Activated CD4-positive, alpha-beta T cell treated with anti-CD3 and anti-CD28 coated beads for 24 hours (primary cell): ENCODE measurements at regions not wholly inside any gene's neighbourhood (a gene's known extent, or its start where the extent isn't known, plus 50 kb on each side); places are given as distances from the start of the nearest gene placed in this dataset.
"Not testable (repeated sequence)": the region's sequence is repeated elsewhere in the genome, so short reads cannot be mapped to it uniquely, and the experiment has no call there.

Experiments used
- DNase-seq, 2 donors: peaks; one replicate each; pipeline ENCODE4 v3.0.0-alpha.2; 2020; ENCODE audit warnings: low read depth in 2 of 2

DNA sequence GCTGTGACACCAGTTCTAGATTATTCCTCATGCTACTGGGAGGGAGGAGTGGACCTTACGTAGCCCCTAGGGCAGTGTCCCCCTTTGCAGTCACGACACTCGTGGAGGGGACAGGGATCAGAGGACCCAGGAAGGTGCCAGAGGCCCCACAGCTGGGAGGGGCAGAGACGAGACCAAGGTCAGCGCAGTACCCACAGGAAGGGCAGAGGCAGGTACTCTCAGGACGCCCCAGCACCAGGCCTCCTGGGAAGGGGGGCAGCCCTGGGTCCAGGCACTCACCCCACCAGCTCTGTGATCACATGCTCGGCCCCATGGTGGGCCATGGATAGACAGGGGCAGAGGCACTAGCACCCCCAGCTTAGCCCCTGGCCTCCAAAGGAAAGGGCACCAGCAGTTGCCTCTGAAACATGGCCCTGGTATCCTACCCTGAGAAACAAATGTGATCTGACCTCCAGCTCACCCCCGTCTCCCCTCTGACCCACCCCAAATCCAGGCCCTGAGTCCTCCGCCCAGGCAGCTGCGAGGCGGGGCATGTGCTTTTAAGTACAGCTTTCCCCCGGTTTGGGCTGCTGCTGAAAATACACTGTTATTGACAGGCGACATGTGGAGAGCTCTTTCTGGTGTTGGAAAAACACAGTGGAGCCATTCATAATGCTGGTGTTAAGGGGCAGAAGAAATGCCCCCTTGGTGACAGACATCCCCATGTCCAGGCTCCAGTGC lies 361.9 kb downstream of the C16orf95 start:
- DNase-seq, result no peak

DNA sequence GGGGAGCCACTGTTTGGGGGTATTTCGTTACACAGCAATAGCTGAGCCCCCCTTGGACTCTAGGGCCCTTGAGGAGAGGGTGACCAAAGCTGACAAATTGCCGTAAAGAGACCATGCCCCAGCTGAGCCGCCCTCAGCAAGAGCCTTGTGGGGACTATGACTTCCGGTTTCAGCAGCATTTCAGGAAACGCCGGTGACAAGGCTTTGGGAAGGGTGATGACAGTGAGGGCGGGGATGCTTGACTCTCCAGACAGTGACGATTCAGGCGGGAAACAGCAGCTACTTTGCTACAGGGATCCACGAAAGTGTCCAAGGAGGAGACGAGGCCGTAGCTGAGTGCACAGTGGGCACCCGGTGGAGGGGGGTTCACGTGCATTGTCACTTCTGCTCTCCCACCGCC lies 360.8 kb downstream of the C16orf95 start:
- peak in 1 of 2 donors; percentile 1 for DNase-seq

DNA sequence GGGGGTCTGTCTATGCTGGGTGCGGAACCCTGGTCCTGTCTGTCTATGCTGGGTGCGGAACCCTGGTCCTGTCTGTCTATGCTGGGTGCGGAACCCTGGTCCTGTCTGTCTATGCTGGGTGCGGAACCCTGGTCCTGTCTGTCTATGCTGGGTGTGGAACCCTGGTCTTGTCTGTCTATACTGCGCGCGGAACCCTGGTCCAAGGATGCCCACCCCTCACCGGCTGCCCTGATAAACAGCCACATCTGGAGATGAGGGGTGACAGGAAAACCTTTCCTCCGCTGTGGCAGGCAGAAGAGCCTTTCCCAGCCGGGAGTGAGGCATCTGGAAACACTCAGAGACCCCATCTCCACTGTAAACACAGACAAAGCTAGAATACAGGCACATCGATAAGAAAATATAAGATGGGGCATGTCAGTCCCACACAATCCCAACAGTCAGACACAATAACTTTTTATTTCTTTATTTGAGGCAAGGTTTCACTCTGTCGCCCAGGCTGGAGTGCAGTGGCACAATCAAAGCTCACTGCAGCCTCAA lies 359.5 kb downstream of the C16orf95 start:
- not testable (repeated sequence) for DNase-seq

DNA sequence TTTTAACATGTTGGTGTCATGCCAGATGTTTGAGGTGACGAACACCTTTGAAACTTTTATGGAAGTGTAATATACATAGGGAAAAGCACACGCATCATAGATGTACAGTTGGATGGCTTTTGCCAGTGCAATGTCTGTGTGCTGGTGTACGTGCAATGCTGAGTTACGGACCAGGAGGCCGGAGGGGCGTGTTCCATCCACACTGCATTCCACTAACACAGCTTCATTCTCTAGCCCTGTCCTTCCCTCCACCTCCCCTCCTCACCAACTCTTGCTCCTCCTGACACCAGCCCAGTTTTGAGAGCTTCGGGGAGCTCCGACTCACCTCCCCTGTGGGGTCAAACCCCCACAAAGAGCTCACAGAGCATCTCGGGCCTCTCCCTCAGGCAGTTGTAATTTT lies 358.8 kb downstream of the C16orf95 start:
- no peak for DNase-seq

DNA sequence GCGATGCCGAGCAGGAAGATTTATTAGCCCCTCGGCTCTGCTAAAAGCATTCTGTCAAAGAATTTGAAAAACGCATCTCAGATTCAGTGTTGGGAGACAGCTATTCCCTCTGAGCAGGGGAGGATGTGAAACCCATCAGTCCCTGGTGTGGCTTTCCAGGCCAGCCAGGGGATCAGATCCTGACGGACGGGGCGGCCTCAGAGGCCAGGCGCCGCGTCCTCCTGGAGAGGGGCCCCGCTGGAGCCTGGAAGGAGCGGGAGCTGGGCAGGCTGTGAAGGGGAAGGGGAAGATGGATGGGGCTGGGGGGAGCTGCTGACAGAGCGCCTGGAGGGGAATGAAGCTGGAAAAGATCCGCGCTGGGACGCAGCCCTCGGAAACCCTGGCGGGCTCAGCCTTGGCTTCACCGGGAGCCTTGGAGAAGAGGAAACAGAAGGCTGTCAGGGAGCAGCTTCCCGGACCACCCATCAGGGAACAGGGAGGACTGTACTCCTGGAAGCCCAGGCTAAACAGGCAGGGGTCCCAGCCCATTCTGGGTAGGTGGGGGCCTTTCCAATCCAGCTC lies 358.0 kb downstream of the C16orf95 start:
- no peak for DNase-seq

DNA sequence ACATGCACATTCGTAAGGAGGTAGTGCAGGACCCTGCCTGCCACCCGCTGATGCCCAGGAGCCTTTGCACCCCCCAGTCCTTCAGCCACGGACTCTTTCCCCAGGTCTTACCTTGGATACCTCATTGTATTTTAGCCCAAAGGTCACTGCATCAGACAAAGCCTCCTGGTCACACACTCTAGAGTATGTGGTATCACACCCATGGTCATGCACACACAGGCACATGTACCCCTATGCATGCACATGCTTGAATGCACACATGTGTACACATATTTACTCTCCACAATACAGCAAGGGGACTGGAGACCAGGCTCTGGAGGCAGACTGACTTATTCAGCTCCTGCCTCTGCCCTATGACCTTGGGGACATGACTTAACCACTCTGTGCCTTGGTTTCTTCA lies 357.5 kb downstream of the C16orf95 start:
- DNase-seq, result no peak

DNA sequence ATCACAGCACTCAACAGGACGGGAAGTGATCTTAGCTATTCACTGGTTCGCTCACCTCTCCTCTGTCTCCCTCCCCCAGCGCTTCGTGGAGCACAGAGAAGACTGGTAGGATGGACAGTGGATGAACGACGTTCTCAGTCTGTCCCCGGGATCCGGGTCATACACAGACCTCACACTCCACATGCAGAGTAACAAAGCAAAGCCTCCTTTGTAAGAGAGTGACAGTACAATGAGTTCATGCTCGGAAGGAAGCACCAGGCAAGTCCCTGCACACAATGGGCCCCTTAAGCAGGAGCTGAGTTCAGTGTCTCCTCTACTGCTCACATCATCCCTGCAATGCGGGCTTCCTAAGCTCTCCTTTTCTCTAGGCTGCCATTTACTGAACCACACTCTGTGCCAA lies 356.9 kb downstream of the C16orf95 start:
- no peak for DNase-seq

DNA sequence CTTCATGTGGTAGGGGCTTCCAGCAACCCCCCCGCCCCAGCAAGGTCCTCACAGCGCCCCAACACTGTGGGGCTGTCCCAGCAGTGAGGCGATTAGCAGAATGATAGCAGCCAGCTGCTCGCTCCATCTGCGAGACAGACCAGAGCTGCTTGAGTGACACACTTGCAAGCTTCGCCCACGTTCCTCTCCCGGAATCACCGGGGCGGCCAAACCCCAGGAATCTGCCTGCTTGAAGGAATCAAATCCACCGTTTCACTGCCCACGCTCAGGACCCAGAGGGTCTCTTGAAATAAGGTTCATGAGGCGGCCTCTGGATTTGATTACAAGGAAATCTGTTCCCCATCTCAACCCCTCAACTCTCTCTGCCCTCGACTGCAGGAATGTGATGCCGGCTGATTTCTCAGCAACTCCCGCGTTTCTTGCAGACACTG lies 356.0 kb downstream of the C16orf95 start:
- DNase-seq, result no peak

DNA sequence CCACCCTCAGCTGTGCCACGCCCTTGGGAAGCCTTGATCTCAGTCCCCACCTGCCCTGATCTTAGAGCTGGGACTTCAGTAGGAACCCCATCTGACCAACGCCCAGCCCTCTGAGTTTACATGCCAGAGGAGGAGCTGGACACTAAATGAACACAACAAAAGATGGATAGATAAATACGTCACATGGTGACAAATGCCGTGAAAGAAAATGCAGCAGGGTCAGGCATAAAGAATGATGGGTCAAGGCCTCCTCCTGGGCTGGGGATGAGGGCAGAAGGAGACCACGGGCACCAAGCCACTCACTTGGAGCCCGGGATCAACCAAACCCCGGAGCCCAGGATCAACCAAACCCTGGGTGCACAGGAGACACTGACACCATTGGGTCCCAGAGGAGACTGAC lies 354.9 kb downstream of the C16orf95 start:
- DNase-seq, result no peak

DNA sequence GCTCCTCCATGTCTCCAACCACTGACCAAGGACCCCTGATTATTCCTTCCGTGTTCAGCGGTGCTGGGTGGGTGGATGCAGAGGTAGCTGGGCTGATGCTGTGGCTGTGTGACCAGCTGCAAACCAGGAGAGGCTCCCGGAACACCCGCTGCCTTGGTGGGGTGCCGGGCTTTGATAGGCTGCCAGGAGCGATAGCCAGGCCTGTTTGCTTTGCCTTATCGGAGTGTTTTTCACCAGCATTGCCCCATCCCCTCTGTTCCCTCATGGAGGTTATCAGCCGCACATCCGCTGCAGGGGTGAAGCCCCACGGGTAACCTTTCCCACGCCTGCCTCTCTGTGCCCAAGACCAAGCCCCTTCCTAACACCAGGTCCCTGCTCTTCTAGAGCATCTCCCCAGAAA lies 354.3 kb downstream of the C16orf95 start:
- no peak for DNase-seq

DNA sequence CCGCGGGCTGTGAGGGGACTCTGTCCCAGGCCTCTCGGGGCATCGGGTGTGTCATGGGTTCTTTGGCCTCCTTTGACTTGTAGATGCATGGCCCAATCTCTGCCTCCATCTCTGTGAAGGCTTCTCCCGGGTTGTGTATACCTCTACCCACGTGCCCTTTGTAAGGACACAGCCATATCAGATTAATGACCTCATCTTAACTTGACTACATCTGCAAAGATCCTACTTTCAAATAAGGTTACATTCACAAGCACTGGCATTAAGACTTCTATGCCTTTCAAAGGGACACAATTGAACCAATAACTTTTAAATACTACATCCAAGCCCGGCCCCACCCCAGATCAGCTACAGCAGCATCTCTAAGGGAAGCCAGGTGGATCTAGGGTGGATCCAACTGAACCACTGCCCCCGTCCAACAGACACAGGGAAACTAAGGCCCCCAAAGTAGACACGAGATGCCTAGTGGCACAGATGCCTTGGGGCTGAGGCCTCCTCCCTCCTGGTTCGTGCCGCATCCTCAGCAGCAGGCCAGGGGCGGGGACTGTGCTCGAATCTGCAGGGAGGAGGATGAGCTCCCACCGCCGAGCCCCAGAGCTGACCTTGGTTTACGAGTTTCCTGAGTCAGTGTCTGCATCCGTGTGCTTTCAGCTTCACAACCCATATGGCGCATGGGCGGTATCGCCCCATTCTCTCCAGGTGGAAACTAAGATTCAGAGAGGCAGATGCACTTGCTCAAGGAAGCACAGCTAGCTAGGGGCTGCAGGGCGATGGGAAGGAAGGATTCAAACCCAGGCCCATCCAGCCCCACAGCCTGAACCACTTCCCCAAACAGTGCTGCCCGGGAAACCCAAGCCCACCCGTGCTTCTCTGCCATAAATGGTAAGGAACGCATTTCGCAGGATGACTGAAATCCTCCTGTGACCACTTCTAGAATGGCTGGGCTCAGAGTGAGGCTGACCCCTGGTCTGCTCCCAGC lies 353.3 kb downstream of the C16orf95 start:
- DNase-seq, result no peak

DNA sequence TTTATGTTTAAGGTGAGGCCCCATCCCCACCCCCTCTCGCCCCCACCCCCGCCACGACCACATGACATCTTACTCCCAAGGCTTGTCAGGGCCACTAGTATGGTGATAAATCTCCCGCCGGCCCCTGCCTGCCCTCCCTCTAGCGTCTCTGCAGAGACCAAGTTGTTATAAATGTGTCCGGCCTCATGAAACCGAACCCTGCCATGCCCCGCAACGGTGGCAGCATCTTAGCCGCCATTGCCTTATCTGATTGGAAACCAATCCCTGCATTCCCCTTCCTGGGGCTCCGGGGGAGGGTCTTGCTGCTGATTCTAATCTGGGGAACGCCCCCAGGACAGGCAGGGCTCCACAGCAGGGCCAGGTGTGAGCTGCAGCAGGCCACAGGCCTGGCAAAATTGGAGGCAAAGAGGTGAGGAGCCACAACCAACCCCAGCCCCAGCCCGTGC lies 352.4 kb downstream of the C16orf95 start:
- DNase-seq, result no peak

DNA sequence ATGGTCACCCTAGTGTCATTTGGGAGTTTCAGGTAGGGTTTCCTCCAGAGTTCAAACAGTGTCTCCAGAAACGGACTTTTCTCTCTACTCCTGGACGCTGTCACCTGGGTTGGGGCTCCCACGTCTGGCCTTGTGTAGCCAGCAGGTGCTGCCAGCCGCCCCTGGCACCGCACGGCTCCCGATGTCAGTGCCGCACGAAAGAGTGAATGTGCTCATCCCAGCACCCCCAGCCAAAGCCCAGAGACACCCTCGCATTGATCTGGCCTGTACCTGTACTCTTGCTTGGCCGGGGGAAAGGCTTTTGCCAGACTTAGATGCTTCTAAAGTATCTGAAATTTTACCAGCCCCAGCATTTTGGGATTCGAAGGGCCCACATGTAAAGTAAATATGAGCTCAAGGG lies 351.9 kb downstream of the C16orf95 start:
- DNase-seq, result no peak

DNA sequence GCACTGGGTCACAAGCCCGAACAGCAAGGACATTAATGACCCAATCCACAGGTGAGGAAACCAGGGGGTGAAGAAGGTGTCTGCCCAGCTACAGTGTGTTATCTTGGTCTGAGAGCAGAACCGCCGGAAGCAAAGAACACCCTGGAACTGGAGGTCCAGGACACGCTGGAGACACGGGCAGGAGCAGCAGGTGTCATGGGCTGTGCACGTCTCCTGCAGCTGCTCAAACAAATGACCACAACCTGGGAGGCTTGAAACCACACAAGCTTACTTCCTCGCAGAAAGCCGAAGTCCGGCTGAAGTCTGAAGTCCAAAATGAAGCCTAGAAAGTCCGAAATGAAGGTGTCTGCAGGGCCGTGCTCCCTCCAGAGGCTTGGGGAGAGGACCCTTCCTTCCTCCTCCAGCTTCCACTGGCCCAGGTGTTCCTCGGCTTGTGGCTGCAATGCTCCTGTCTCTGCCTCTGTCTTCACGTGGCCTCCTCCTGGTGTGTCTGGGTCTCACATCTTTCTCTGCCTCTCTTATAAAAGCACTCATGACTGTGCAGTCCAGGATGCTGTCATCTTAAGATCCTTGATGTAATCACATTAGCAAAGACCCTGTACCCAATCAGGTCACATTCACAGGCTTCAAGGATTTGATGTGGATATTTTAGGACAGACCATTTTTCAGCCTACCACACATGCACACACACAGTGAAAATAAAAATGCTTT lies 351.2 kb downstream of the C16orf95 start:
- no peak for DNase-seq

DNA sequence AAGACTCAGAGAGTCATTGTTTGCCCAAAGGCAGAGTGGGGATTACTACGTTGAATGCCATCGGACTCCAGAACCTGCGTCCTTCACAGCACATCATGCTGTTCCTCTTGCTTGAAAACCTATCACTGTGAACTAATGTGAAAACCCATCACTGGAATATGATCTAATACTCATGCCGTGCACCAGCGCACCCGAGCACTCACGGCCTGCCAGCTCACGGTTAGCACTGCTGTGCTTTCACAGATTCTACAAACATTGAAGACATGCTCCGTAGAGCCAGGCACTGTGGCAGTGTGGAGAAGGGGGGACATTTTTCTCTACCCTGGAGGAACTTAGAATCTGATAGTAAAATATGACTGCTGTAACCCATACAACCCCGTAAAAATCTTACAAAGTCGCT lies 350.4 kb downstream of the C16orf95 start:
- DNase-seq, result no peak

DNA sequence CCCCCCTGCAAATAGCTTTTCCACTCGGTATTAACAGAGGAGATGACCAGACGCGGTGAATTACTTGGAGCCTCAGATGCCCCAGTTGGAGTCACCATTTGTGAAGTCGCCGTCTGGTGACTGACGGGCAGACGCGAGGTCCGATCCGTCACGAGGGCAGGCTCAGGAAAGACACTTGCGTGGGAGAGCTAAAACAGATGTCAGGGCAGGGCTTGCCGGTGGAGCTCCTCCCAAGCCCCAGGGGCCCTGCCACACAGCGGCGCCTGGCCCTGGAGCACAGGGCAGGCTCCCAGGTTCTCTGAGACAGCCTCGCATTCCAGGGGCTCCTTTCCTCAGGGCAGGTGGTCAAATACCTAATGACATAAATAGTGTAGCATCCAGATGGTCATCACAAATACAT lies 348.3 kb downstream of the C16orf95 start:
- DNase-seq, result no peak

DNA sequence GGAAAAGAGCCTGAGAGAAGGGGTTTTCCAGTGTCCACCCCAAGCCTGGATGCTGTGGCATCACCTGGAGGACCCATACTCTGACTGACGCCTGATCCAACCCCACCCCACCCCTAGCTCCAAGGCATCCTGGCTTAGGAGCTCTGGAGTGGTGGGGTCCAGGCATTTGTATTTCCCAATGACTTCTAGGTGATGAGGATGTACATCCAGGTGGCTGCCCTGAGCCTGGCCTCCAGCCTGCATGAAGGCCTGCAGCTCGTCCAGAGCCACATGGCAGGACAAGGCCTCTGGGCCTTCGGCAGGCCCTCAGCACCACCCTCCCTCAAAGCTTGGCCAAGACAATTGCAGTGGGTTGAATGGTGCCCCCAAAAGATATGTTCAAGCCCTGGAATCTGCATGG lies 347.5 kb downstream of the C16orf95 start:
- DNase-seq, result no peak

DNA sequence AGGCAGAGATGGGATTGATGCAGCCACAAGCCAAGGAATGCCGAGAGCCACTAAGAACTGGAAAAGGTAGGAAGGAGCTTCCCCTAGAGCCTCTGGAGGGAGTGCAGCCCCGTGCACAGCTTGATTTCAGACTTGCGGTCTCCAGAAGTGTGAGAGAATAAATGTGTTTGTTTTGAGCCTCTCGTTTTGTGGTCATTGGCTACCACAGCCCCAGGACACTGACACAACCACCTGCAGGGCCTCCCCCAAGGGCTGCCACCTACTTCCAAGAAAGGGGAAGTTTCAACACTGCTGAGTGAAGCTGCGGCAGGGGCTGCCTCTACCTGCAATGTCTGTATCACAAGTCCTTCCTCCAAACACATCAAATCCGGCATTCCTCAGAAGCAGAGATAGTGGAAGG lies 346.9 kb downstream of the C16orf95 start:
- DNase-seq, result no peak

DNA sequence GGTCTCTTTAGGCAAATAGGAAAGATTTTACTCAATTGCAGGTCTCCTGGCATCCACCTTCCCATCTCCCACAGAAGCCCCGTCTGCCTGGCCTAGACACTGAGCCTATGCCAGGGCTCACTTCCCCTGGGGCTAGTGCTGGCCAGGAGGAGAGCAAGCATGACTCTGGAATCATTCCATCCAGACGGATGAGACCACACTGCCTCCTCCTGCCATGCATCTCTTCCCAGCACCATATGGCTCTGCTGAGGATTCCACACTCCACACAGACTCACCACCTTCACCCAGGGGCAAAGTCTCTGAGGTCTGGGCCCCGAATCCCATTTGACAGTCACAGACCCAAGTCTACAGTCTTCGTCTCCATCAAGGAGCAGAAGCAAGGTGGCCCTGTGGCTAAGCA lies 346.5 kb downstream of the C16orf95 start:
- DNase-seq, result no peak

DNA sequence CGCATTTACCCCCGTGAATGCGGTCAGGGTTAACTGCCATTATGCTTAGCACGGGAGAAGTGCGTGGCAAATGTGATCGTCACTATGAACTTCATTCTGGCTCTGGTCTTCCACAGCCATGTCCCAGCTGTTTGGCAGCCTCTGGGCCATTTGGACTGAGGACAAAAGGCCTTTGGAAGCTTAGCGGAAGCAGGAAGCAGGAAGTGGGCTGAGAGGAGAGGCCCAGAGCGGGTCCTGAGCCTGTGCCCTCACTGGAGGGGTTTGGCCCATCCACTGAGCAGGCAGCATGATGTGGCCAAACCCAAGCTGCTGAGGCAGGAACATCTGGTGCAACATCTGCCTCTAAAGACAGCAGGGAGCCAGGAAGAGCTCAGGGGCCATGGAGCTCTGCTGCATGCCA lies 345.9 kb downstream of the C16orf95 start:
- no peak for DNase-seq

DNA sequence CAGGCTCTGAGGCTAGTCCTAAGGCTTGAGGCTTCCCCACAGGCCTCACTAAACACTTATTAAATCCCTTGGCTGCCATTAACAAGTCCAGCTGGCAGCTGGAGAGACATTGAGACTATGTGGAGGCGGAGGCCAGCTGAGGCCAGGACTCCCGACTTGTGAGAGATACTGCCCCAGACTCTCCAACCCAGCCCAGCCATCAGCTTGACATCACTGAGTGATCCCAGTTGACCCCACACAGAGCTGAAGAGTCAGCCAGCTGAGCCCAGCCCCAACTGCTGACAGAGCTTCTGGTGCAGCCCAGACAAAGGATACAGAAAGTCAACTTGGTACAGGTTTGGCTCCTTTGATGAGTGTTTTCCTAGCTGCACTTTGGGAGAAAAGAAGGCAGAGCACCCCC lies 343.1 kb downstream of the C16orf95 start:
- no peak for DNase-seq

DNA sequence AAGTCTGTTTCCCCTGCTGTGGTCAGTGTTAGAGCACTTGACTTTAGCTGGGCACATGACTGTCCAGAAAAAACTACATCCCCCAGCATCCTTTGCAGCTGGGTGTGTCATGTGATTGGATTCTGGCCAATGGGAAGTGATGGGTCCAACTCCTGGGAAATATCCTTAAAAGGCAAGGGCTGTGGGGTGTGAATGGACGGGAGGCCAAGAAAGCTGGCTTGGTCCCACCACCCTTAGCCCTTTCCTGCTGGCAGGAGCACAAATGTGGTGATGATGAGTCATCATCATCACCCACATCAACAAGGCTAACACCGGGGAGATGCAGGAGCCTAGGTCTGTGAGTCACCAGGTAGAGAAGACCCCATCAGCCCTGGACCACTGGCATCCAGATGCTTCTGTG lies 341.7 kb downstream of the C16orf95 start:
- no peak for DNase-seq
